ENCODE measurements at regions not wholly inside any gene's neighbourhood (a gene's known extent, or its start where the extent isn't known, plus 50 kb on each side); places are given as distances from the start of the nearest gene placed in this dataset.

DNA sequence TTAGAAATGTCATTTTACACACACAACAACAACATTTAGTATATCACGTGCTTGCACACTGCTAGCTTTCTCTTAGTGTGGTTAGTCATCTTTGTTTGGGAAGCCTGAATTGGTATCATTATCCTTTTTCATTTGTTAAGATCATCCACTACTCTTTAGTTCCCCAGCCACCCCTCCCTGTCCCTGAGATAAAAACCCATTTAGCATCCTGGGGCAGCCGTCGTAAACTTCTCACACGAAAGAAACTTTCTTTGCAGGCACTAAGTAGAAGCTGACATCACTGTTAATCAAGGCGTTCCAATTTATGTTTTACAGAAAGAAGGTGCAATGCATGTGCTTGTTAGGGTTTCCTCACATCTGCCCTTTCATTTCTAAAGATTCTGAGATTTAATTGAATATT lies 475.1 kb upstream of the FZD8 start:
- TF ChIP-seq, protein P1, sequence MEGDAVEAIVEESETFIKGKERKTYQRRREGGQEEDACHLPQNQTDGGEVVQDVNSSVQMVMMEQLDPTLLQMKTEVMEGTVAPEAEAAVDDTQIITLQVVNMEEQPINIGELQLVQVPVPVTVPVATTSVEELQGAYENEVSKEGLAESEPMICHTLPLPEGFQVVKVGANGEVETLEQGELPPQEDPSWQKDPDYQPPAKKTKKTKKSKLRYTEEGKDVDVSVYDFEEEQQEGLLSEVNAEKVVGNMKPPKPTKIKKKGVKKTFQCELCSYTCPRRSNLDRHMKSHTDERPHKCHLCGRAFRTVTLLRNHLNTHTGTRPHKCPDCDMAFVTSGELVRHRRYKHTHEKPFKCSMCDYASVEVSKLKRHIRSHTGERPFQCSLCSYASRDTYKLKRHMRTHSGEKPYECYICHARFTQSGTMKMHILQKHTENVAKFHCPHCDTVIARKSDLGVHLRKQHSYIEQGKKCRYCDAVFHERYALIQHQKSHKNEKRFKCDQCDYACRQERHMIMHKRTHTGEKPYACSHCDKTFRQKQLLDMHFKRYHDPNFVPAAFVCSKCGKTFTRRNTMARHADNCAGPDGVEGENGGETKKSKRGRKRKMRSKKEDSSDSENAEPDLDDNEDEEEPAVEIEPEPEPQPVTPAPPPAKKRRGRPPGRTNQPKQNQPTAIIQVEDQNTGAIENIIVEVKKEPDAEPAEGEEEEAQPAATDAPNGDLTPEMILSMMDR (IDR thresholded peaks at IDR 0.05): no peak
- no peak for DNase-seq
- Histone ChIP-seq H3K27ac (no peak overlapping the region), H3K4me1 (no peaks in the 10 kb centered on the region), H3K27me3 (no peaks in the 10 kb centered on the region), H3K4me3 (no peak overlapping the region), H3K36me3 (no peaks in the 10 kb centered on the region), H3K9me3 (no peaks in the 10 kb centered on the region)
- intact Hi-C loops (cut with DNase I): no loop called here
- no peak for ATAC-seq

DNA sequence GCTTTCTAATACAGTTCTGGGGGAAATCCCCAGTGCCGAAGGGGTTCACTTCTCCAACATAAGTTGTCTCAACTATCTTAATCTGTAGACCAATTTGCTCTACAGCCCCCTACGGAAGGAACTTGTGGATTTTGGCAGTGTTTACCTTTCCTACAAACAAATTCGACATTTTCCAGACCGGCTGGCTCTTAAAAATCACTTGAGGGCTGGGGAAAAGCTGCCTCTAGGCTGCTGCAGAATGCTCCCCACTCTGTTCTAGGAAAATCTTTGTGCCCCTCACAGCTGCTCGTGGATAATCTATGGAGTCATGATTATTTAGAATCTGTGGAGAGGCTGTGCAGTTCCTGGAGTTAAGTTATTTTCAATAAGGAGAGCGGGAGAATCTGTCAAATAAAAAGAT lies 474.6 kb upstream of the FZD8 start:
- H3K9me3 ChIP-seq: no peaks in the 10 kb centered on the region
- H3K27ac ChIP-seq: no peak overlapping the region
- intact Hi-C loops (cut with DNase I): no loop called here
- no peaks in the 10 kb centered on the region for H3K4me1 ChIP-seq
- H3K27me3 ChIP-seq: no peaks in the 10 kb centered on the region
- H3K4me3 ChIP-seq: no peak overlapping the region
- ATAC-seq (no peak), DNase-seq (peak in 1 of 4 donors; percentile 10)
- H3K36me3 ChIP-seq: no peaks in the 10 kb centered on the region
- TF ChIP-seq, protein P1 (IDR thresholded peaks at IDR 0.05): no peak

DNA sequence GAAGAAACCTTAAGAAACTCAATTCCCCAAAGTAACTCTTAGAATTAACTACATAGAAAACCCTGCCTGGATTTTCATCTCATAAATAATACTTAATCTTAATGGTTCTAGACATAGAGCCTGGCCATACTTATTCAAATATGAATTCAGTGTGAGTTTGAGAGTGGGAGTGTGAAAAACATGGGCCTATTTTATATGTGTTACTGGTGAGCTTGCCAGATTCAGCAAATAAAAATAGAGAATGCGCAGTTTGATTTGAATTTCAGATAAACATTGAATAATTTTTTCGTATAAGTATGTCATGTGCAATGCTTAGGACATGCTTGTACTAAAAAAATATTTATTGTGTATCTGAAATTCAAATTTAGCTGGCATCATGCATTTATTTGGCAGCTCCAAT lies 473.9 kb upstream of the FZD8 start:
- ATAC-seq (no peak), DNase-seq (no peak)
- intact Hi-C loops (cut with DNase I): no loop called here
- Histone ChIP-seq H3K9me3 (no peaks in the 10 kb centered on the region), H3K4me1 (no peaks in the 10 kb centered on the region), H3K36me3 (no peaks in the 10 kb centered on the region), H3K27me3 (no peaks in the 10 kb centered on the region), H3K27ac (no peak overlapping the region), H3K4me3 (no peak overlapping the region)
- TF ChIP-seq, protein P1 (IDR thresholded peaks at IDR 0.05): no peak

DNA sequence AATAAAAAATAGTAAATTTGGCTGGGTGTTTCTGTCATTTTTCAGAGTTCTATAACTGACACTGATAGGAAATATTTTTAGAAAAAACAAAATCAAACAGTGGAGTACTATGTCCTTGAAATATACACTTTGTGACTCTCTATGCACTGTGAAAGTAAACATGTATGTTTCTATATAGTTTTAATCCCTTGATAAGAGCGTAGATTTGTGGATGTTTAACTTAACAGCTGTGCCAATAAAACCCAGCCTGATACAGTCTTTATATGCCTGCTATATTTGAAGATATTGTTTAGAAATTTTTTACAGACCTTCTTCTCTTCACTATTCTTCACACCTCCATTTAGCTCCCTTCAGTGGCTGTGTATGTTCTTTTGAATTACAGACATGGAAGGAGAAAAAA lies 473.3 kb upstream of the FZD8 start:
- H3K4me3 ChIP-seq: no peak overlapping the region
- no peaks in the 10 kb centered on the region for H3K9me3 ChIP-seq
- H3K27me3 ChIP-seq: no peaks in the 10 kb centered on the region
- intact Hi-C loops (cut with DNase I): no loop called here
- H3K4me1 ChIP-seq: no peaks in the 10 kb centered on the region
- peak; percentile 4 for ATAC-seq
- TF ChIP-seq, protein P1 (IDR thresholded peaks at IDR 0.05): no peak
- peak overlapping the region; percentile 31 to 33 for H3K27ac ChIP-seq
- no peak for DNase-seq
- no peaks in the 10 kb centered on the region for H3K36me3 ChIP-seq

DNA sequence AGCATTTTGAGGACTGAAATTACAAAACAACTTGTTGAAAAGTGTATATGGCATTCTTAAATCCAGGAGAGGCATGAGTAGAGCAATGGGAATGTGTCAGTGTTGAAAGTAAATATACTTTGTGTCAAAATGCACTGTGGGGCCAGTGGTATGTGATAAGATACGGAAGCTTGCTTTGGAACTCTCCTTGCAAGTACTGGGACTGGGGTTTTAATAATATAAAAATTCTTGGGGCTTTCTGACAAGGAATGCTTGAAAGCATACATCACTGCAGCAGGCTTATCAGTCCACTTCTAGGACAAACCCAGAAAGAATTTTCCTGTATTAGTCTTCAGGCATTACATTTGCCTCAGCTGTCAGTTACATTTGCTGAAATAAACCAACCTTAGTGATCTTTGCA lies 472.8 kb upstream of the FZD8 start:
- H3K27me3 ChIP-seq: no peaks in the 10 kb centered on the region
- no peaks in the 10 kb centered on the region for H3K9me3 ChIP-seq
- TF ChIP-seq, protein P1 (IDR thresholded peaks at IDR 0.05): no peak
- peak; percentile 95 for ATAC-seq
- peak in 1 of 4 donors; percentile 14 for DNase-seq
- intact Hi-C loops (cut with DNase I): no loop called here
- peak overlapping the region in 1 of 2 donors; percentile 33 for H3K27ac ChIP-seq
- H3K36me3 ChIP-seq: no peaks in the 10 kb centered on the region
- no peaks in the 10 kb centered on the region for H3K4me1 ChIP-seq
- no peak overlapping the region for H3K4me3 ChIP-seq

All from left lung (tissue), 4 donors.